T-cell (primary cell): ENCODE measurements at regions not wholly inside any gene's neighbourhood (a gene's known extent, or its start where the extent isn't known, plus 50 kb on each side); places are given as distances from the start of the nearest gene placed in this dataset.
"Not testable (repeated sequence)": the region's sequence is repeated elsewhere in the genome, so short reads cannot be mapped to it uniquely, and the experiment has no call there.

ENCODE experiments used
- ATAC-seq, 4 experiments: fragments of 200-7000 bp in 3 of 4; fragments of 150-1000 bp in 1 of 4; cut with Tn5 transposase; replicated peaks in 1 of 4; 1 replicate in 3 of 4; 2 replicates in 1 of 4; pipeline ENCODE4 v1.10.0; 2021; ENCODE audit warnings: moderate library complexity in 3 of 4, mild to moderate bottlenecking in 2 of 4, moderate number of reproducible peaks in 1 of 4
- CTCF ChIA-PET, 2 donors: fragments of 300-600 bp; sonication (Branson Sonifier 250); formaldehyde crosslinking; loops; one replicate each; lab custom pipeline; 2022; ENCODE audit warnings: antibody characterized with exemption in 2 of 2; lab: Charles Lee
- POLR2A ChIA-PET, 2 donors: fragments of 300-600 bp; sonication (Branson Sonifier 250); formaldehyde crosslinking; loops; one replicate each; lab custom pipeline; 2022; ENCODE audit warnings: antibody characterized with exemption in 2 of 2; lab: Charles Lee
- DNase-seq, 35 experiments: peaks; one replicate each; pipeline versions ENCODE4 v3.0.0 to v3.0.0-alpha.2; 2013 to 2023
- H3K27ac ChIP-seq: one replicate; pipeline ENCODE4 v1.5.1; 2013; ENCODE audit warnings: low read length
- H3K27me3 ChIP-seq, 2 experiments: replicated peaks in 1 of 2; 1 replicate in 1 of 2; 2 replicates in 1 of 2; pipeline versions ENCODE4 v1.6.1 to v1.7.0; 2013; ENCODE audit warnings: low read length in 1 of 2, mixed read lengths in 1 of 2; ENCODE audit not compliant: control insufficient read depth in 2 of 2, insufficient read depth in 2 of 2; ENCODE audit errors: extremely low read depth in 1 of 2
- H3K36me3 ChIP-seq, 2 donors: 1 replicate in 1 of 2; 2 replicates in 1 of 2; pipeline versions ENCODE4 v1.6.1 to v1.7.0; 2013; ENCODE audit warnings: low read length in 1 of 2; ENCODE audit not compliant: control insufficient read depth in 2 of 2, insufficient read depth in 1 of 2; ENCODE audit errors: extremely low read depth in 1 of 2
- H3K4me1 ChIP-seq, 2 experiments: 1 replicate in 1 of 2; 2 replicates in 1 of 2; pipeline versions ENCODE4 v1.6.1 to v1.7.0; 2013; ENCODE audit warnings: low read length in 2 of 2, mixed read lengths in 1 of 2; ENCODE audit not compliant: insufficient read depth in 2 of 2, control insufficient read depth in 1 of 2; ENCODE audit errors: extremely low read depth in 1 of 2
- H3K4me3 ChIP-seq, 2 donors: 1 replicate in 1 of 2; 2 replicates in 1 of 2; pipeline versions ENCODE4 v1.5.1 to v1.7.0; 2013; ENCODE audit warnings: mild to moderate bottlenecking in 2 of 2, low read length in 1 of 2, moderate library complexity in 1 of 2; ENCODE audit not compliant: control insufficient read depth in 1 of 2; ENCODE audit errors: extremely low read depth in 1 of 2
- H3K9me3 ChIP-seq: 2 replicates; pipeline ENCODE4 v1.7.0; 2013
- H3K27ac Mint-ChIP-seq, 2 donors: one replicate each; pipeline ENCODE4 v1.8.0; 2020 to 2021; ENCODE audit warnings: mild to moderate bottlenecking in 2 of 2, mixed read lengths in 2 of 2
- H3K27me3 Mint-ChIP-seq, 2 donors: one replicate each; pipeline ENCODE4 v1.8.0; 2021 to 2022; ENCODE audit warnings: mixed read lengths in 2 of 2
- H3K36me3 Mint-ChIP-seq: one replicate; pipeline ENCODE4 v1.8.0; 2021; ENCODE audit warnings: mixed read lengths
- H3K4me1 Mint-ChIP-seq, 3 donors: one replicate each; pipeline ENCODE4 v1.8.0; 2020 to 2022; ENCODE audit warnings: mixed read lengths in 3 of 3, mild to moderate bottlenecking in 1 of 3
- H3K4me3 Mint-ChIP-seq, 3 donors: one replicate each; pipeline ENCODE4 v1.8.0; 2020 to 2022; ENCODE audit warnings: mild to moderate bottlenecking in 3 of 3, mixed read lengths in 3 of 3, moderate library complexity in 3 of 3
- H3K9me3 Mint-ChIP-seq, 3 donors: one replicate each; pipeline ENCODE4 v1.8.0; 2020 to 2022; ENCODE audit warnings: mixed read lengths in 3 of 3
- WGBS: methylation state at CpG from one replicate; pipeline ENCODE4 v1.1.5; 2013; ENCODE audit warnings: missing lambda C conversion rate; ENCODE audit not compliant: insufficient coverage; 5-methylcytosine and 5-hydroxymethylcytosine counted together

DNA sequence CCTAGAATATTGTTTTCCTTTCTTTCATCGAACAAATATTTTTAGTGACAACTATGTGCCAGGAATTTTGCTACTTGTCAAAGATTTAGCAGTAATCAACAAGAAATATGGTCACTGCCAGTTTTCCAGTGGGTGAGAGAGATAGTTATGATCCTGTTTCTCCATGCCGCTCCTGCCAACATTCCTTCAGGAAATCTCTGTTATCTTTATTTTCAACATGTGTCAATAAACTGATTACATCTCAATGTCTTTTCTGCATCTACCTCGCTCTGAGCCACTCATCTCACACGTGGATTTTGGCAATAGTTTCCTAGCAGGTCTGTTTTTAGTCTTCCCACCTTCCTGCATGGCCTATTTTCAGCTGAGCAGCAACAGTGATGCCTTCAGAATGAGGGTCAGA lies 650.0 kb upstream of the STXBP6 start:
- no peak overlapping the region for H3K27ac Mint-ChIP-seq
- ChIA-PET POLR2A (no interaction called here), CTCF (no interaction called here)
- no peak overlapping the region for H3K4me3 Mint-ChIP-seq
- Histone ChIP-seq H3K27me3 (no peaks in the 10 kb centered on the region), H3K36me3 (no peaks in the 10 kb centered on the region), H3K9me3 (no peaks in the 10 kb centered on the region), H3K27ac (no peak overlapping the region), H3K4me1 (no peaks in the 10 kb centered on the region), H3K4me3 (no peak overlapping the region)
- ATAC-seq = no peak
- DNase-seq = no peak
- 65% methylated on average over 2 of the region's 4 CpGs for WGBS
- H3K4me1 Mint-ChIP-seq = no peaks in the 10 kb centered on the region
- H3K36me3 Mint-ChIP-seq = no peaks in the 10 kb centered on the region
- peaks cover 9 to 21% (median 20%) of the 10 kb centered on the region in 3 donors for H3K9me3 Mint-ChIP-seq
- H3K27me3 Mint-ChIP-seq = no peaks in the 10 kb centered on the region

GRCh38 chr14:25698111-25698510 lies 648.2 kb upstream of the STXBP6 start:
- no peak for ATAC-seq
- H3K27me3 ChIP-seq = no peaks in the 10 kb centered on the region
- no CpG with 5 or more reads among the region's 1 CpG for WGBS
- peaks cover 7 to 23% (median 15%) of the 10 kb centered on the region in 3 donors for H3K9me3 Mint-ChIP-seq
- no peak overlapping the region for H3K27ac ChIP-seq
- no peaks in the 10 kb centered on the region for H3K27me3 Mint-ChIP-seq
- H3K9me3 ChIP-seq = no peaks in the 10 kb centered on the region
- ChIA-PET CTCF (no interaction called here), POLR2A (no interaction called here)
- DNase-seq = no peak
- no peak overlapping the region for H3K27ac Mint-ChIP-seq
- no peaks in the 10 kb centered on the region for H3K36me3 Mint-ChIP-seq
- H3K4me3 Mint-ChIP-seq = no peak overlapping the region
- H3K4me1 Mint-ChIP-seq = no peaks in the 10 kb centered on the region
- no peak overlapping the region for H3K4me3 ChIP-seq
- no peaks in the 10 kb centered on the region for H3K36me3 ChIP-seq
- no peaks in the 10 kb centered on the region for H3K4me1 ChIP-seq

DNA sequence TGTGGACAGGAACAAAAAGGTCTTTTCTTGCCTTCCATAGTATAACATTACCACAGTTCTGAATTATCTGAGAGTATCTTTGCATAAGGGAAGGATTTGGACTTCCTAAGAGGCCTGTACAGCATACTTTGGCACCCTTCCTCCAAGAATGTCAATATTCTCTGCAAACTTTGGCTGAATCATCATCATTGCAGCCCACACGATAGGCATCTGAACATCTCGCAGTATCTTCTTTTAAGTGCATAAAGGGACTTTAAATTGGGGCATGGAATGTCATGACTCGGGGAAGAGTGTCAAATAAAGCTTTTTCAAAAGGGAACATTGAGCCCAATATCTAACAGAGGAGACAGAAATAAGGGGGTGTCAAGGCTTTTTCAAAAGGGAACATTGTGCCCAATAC lies 646.2 kb upstream of the STXBP6 start:
- H3K4me3 ChIP-seq = no peak overlapping the region
- Mint-ChIP-seq H3K27ac (no peak overlapping the region), H3K27me3 (no peaks in the 10 kb centered on the region), H3K9me3 (peaks cover 7 to 27% (median 16%) of the 10 kb centered on the region in 3 donors), H3K4me3 (no peak overlapping the region), H3K36me3 (no peaks in the 10 kb centered on the region), H3K4me1 (no peaks in the 10 kb centered on the region)
- ChIA-PET CTCF (no interaction called here), POLR2A (no interaction called here)
- H3K36me3 ChIP-seq = no peaks in the 10 kb centered on the region
- H3K4me1 ChIP-seq = no peaks in the 10 kb centered on the region
- no peak overlapping the region for H3K27ac ChIP-seq
- no peaks in the 10 kb centered on the region for H3K9me3 ChIP-seq
- ATAC-seq = no peak
- H3K27me3 ChIP-seq = no peaks in the 10 kb centered on the region
- 76% methylated on average over 2 of the region's 3 CpGs for WGBS
- DNase-seq = no peak

DNA sequence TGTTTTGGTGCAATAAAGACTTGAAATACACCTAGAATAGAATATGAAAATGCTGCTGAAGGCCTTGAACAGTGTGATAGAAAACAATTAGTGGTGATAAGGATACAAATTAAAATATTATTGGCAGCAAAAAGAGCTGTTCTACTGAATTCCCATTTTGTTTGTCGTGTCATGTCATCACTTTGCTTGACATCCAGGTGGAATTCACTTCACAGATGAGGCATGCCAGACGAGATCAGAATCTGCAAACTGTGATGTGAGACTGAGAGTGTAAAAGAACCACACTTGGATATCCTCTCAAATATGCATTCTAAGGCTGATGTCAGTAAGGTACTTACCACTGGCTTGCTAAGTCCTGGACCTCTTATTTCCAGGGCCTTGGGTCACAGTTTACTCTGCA lies 635.1 kb upstream of the STXBP6 start:
- no peaks in the 10 kb centered on the region for H3K27me3 ChIP-seq
- H3K4me3 Mint-ChIP-seq = no peak overlapping the region
- H3K4me1 Mint-ChIP-seq = no peaks in the 10 kb centered on the region
- POLR2A ChIA-PET = no interaction called here
- no peaks in the 10 kb centered on the region for H3K36me3 ChIP-seq
- H3K4me1 ChIP-seq = no peaks in the 10 kb centered on the region
- no peak for DNase-seq
- H3K4me3 ChIP-seq = no peak overlapping the region
- H3K27ac ChIP-seq = no peak overlapping the region
- CTCF ChIA-PET = no interaction called here
- H3K9me3 Mint-ChIP-seq = peaks cover 9 to 17% (median 13%) of the 10 kb centered on the region in 3 donors
- H3K27ac Mint-ChIP-seq = no peak overlapping the region
- no CpG with 5 or more reads among the region's 2 CpGs for WGBS
- no peak for ATAC-seq
- H3K36me3 Mint-ChIP-seq = no peaks in the 10 kb centered on the region
- H3K27me3 Mint-ChIP-seq = no peaks in the 10 kb centered on the region
- no peaks in the 10 kb centered on the region for H3K9me3 ChIP-seq

DNA sequence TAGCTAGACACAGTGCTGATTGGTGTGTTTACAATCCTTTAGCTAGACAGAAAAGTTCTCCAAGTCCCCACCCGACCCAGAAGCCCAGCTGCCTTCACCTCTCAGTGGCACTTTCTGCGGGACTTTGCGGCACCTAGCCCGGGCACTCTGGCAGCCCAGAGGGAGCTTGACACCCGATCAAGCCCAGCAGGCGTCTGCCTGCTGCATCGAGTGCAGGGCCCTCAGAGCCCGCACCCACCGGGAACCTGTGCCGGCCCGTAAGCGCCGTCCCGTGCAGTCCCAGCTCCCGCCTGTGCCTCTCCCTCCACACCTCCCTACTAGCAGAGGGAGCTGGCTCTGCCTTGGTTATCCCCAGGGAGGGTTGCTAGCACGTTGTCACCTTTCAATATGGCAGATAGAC lies 631.0 kb upstream of the STXBP6 start:
- no peak overlapping the region for H3K4me3 Mint-ChIP-seq
- Histone ChIP-seq H3K27ac (no peak overlapping the region), H3K4me1 (no peaks in the 10 kb centered on the region), H3K27me3 (no peaks in the 10 kb centered on the region), H3K36me3 (no peaks in the 10 kb centered on the region), H3K4me3 (no peak overlapping the region), H3K9me3 (no peaks in the 10 kb centered on the region)
- POLR2A ChIA-PET = no interaction called here
- H3K9me3 Mint-ChIP-seq = peaks cover 15 to 28% (median 16%) of the 10 kb centered on the region in 3 donors
- no peaks in the 10 kb centered on the region for H3K27me3 Mint-ChIP-seq
- CTCF ChIA-PET = no interaction called here
- ATAC-seq = no peak
- no peaks in the 10 kb centered on the region for H3K36me3 Mint-ChIP-seq
- WGBS = 94% methylated on average over 11 of the region's 16 CpGs
- no peak overlapping the region for H3K27ac Mint-ChIP-seq
- no peaks in the 10 kb centered on the region for H3K4me1 Mint-ChIP-seq
- DNase-seq = no peak

- H3K36me3 ChIP-seq, H3K27me3 ChIP-seq, POLR2A ChIA-PET, H3K27me3 Mint-ChIP-seq, H3K4me1 Mint-ChIP-seq, H3K27ac Mint-ChIP-seq, H3K36me3 Mint-ChIP-seq, H3K4me3 Mint-ChIP-seq, H3K9me3 ChIP-seq, CTCF ChIA-PET, DNase-seq, H3K27ac ChIP-seq, ATAC-seq, H3K4me3 ChIP-seq, H3K4me1 ChIP-seq: not testable (repeated sequence)
- WGBS = 83% methylated on average over 2 of the region's 4 CpGs
- peaks cover 11 to 30% (median 16%) of the 10 kb centered on the region in 3 donors for H3K9me3 Mint-ChIP-seq
Measured at GRCh38 chr14:25680511-25680910, 630.6 kb upstream of the STXBP6 start.

DNA sequence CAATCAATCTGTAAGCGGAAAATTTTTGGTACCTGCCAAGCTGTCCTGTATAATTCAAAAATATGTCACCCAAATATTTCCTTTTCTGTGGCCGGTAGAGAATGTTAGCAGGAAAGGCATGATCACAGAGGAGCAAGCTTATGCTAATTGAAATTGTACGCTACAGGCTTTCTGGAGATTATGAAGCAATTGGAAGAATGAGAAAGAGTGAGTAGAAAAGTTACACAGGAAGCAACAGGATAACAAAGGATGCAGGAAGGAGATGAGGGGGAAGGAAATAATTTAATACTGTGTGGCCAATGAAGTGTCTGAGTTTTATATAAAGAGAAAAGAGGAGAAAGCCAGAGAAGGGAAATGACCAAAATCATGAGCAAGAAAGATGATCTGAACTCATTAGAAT lies 627.2 kb upstream of the STXBP6 start:
- no peaks in the 10 kb centered on the region for H3K36me3 Mint-ChIP-seq
- H3K4me1 Mint-ChIP-seq = no peaks in the 10 kb centered on the region
- CTCF ChIA-PET = no interaction called here
- ATAC-seq (no peak), DNase-seq (no peak)
- H3K27me3 Mint-ChIP-seq = no peaks in the 10 kb centered on the region
- no peak overlapping the region for H3K27ac Mint-ChIP-seq
- Histone ChIP-seq H3K9me3 (no peaks in the 10 kb centered on the region), H3K4me1 (no peaks in the 10 kb centered on the region), H3K27me3 (no peaks in the 10 kb centered on the region), H3K4me3 (no peak overlapping the region), H3K36me3 (no peaks in the 10 kb centered on the region), H3K27ac (no peak overlapping the region)
- WGBS = 100% methylated on average over 1 of the region's 3 CpGs
- no peak overlapping the region for H3K4me3 Mint-ChIP-seq
- POLR2A ChIA-PET = no interaction called here
- peaks cover 10 to 30% (median 16%) of the 10 kb centered on the region in 3 donors for H3K9me3 Mint-ChIP-seq
